ENCODE measurements at regions not wholly inside any gene's neighbourhood (a gene's known extent, or its start where the extent isn't known, plus 50 kb on each side); places are given as distances from the start of the nearest gene placed in this dataset.

DNA sequence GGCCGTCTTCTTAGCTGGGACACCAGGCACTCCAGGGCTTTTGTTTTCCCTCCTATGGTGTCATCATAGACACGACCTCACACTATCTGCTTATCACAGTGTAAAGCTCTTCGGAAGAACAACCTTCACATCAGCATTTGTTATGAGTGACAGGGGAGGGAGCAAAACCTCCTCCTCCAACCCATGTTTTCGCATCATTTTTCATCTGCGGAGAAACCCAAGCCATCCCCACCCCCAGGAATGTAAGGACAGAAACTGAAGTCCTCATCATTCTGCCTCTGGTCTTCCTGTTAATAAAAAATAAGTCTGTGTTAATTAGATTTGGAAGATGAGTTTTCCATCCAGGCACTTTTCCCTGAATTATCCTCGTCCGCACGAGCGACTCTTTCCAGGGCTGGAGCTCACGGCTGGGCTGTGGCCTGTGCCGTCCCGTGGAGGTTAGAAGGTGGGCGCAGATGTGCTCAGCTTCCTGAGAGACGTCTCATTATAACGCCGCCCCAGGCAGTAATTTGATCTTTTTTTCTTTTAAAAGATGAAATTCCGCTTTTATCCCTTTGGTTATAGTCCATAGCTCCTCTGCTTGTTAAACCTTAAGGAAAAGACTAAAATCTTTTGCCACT is 101.6 kb upstream of the TMEM18 start:
- no peak for DNase-seq

DNA sequence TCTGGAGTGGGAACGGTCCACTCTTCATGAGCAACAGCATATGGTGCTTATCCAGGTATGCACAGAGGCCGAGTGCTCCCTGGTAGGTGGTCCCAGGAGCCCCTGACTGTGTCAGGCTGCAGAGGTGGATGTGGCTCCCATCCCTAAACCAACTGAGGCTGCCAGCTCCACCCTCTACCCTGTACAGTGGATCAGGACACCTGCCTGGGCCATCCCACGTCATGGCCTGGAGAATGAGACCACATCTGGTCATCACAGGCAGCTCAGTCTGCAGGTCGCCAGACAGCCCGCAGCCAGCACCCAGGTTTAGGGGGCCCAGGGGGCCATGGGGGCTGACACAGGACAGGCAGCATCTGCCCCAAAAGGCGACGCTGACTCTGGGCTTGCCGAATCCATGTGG is 100.3 kb upstream of the TMEM18 start:
- no peak for DNase-seq

DNA sequence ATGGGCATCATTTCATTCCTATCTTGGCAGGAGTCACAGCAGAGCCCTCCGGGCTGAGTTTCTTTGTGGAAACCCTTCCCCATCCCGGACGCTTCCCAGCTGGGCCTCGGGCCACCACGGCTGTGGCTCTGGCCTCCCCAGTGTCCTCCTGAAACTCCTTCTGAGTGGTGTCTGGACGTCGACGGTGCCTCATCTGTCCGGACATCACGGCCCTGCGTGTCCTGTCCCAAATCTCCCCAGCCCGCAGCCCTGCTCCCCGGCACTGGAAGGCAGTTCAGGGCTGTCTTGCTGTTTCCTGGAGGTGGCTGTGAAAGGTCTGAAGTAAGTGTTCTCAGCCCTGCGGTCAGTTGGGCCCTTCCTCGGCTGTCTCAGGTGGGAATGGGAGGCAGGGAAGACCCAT is 99.8 kb upstream of the TMEM18 start:
- DNase-seq, result no peak

DNA sequence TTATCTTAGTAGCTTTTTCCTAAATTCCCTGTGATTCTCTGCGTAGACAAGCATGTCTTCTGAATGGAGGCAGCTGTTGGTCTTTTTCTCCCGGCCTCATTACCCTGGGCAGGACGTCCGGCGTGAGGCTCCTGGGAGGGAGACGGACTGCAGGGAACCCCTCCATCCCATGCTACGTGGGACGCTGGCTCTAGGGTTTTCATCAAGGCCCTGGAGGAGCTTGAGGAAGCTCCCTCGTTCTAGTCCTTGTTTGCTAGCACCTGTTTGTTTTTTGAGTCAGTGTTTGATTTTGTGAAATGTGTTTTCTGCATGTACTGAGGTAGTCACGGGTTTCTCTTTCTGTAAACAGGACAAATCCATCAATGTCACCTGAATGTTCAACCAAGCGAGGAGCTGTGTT is 99.3 kb upstream of the TMEM18 start:
- DNase-seq, result no peak

DNA sequence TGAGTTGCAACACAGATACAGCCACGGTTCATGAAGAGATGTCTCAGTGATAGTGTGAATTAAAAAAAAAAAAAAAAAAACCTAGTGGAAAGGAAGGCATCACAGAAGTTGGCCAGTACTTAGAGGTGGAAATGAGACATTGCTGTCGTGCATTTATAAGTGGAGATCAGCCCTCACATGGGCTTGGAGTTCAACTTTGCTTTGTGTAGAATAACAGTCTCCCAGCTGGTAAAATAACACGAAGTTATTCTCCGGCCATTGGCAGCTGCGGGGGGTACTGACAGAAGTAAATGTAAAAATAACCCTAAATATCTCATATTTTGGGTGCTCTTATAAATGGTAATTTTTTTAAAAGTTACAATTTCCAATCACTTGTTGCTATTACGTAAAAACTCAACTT is 98.8 kb upstream of the TMEM18 start:
- DNase-seq, result no peak

DNA sequence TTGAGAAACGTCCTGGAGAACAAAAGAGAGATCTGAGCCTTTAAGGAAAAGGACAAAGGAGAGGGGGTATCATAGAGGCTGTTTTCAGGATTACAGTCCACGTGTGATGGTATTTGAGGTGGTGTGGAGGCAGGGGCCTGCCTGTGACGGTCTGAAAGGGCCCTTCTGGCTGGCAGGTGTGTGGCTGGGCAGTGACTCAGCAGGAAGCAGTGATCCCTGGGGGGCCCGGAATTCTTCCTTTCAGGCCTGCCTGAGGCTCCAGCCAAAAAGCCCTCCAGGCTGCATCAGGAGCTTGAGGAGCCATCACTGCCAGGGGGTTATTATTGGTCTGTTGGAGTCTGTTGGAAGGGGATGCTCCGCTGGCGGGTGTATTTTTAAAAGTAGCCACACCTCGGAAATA is 97.2 kb upstream of the TMEM18 start:
- DNase-seq, result no peak

DNA sequence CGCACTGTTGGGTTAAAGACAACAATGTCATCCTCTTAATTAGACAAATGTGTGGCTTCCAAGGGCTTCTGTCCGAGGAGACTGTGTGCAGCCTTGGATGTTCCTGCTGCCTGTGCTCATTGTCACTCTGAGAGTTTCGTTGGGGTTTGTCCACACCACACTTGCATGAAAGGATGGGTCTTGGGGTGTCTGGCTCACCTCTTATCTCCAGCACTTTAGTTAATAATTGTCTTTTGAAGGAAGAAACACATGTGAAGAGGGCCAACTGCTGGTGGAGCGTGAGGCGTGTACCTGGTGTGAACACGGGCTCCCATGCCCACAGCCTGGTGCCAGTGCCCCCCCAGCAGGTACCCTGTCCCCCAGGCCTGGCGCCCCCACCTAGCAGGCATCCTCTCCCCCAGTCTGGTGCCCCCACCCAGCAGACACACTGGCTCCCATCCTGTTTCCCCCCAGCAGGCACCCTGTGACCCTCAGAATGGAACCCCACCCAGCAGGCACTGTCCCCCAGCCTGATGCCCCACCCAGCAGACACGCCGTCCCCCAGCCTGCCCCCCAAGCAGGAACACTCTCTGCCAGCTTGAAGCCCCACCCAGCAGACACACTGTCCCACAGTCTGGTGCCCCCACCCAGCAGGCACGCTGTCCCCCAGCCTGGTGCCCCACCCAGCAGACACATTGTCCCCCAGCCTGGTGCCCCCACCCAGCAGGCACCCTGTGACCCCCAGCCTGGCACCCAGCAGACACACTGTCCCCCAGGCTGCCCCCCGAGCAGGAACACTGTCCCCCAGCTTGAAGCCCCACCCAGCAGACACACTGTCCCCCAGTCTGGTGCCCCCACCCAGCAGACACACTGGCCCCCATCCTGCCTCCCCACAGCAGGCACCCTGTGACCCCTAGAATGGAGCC is 96.3 kb upstream of the TMEM18 start:
- no peak for DNase-seq

DNA sequence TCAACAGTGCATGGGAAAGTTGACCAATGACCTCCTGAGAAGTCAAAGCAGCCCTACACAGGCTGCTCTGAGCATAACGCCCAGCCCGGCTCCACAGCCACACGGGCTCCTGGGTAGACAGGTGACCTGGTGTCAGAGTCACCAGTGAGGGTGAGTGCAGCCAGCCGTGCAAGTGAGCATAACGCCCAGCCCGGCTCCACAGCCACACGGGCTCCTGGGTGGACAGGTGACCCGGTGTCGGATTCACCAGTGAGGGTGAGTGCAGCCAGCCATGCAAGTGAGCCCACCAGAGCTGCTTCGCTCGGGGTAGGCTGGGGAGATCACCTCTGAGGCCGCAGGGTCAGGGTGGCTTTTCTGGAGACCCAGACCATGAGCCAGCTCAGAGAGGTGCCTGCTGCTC is 94.3 kb upstream of the TMEM18 start:
- no peak for DNase-seq

DNA sequence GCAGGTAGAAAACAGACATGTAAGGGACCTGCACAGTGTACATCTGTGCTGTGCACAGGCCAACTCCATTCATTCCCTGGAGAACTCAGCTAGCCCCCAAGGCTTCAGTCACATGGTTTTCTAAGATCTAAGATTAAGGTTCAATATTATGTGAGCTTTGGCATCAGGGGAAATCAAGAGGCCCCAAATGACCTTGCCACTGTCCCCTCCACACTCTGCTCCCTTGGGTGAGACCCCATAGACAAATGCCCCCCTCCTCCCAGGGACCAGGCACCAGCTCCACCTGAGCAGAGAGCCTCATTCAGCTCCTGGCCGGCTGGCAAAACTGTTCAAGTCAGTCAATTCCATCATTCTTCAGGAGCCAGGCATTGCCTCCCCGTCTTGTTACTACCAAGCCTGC is 93.6 kb upstream of the TMEM18 start:
- no peak for DNase-seq

DNA sequence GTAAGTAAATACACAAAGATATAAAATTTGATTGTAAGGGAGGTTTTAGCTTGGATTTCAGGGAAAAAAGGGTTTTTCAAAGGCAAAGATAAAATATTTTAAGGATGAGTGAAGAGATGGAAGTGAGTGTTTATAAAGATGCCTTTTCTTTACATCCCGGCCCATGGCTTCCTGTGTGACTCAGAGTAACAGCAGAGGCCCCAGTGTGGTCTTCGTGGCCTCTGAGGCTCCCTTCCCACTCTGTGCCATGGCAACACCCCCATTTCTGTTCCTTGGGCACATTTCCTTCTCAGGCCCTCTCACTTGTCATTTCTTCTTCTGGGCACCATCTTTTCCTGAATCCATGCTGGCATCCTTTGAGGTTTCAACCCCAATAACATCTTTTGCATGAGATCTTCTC is 92.6 kb upstream of the TMEM18 start:
- DNase-seq, result no peak

DNA sequence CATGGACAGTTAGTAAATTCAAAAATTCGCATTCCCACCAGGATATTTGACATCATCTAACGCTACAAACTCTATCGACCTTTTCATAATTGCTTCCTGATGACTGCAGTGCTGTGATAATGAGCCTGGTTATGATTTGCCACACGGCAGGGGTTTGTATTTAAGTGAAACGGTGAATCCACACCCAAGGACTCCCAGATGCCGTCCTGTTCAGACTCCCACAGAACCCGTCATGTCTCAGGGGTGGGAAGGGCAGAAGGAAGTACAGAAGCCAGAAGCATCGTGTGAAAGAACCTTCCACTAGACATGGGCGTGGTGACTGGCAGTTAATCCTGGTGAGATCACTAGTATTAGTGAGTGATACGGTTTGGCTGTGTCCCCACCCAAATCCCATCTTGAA is 91.2 kb upstream of the TMEM18 start:
- DNase-seq, result no peak

DNA sequence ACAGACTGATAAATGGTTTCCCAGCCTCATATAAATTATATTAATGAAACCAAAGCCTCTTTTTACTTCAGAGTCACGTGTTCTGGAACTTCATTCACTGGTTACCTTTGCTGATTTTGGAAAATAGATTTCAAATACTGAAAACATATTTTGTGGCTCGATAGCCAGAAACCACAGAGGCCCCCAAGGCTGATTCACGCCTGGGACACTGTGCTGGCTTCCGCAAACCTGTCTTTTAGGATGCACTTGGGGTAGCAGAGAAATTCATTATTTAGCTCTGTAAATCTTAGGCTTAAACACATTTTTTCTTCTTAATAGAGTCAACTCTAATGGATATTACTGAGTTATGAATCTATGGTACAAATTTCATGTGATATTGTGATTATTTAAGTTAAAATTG is 90.7 kb upstream of the TMEM18 start:
- no peak for DNase-seq

DNA sequence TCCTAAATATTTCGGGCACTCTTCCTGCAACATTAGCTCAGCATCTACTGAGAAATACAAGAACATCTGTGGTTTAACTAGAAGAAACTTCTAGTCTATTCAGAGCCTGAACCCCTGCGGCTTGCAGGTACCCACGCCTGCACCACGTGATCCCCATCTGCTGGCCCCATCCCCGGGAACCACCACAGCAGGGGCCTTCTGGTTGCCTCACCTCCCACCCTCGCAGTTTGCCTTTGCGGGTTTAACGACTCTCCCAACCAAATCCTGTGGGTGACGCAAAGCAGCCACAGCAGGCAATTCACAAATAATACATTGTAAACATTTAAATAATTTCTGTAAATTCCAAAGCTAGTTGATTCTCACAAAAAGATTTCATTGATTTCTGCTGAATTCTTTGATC is 90.2 kb upstream of the TMEM18 start:
- DNase-seq, result no peak

DNA sequence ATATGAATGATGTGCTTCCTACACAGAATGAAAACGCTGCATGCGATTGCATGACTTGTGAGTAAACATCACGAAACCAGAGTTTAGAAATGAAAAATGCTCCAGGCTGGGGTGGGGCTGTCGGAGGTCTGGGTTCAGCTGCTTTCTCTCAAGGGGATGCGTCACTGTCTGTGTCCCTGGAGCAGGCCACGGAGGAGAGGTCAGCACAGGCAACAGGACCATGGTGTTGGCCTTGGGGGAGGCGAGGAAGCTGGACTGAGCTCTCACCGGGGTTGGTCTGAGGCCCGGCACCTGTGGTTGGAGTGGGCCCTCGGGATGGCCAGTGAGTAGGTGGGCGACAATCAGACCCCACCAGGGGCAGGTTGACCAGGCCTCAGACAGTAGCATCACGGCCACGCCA is 89.0 kb upstream of the TMEM18 start:
- DNase-seq, result no peak

DNA sequence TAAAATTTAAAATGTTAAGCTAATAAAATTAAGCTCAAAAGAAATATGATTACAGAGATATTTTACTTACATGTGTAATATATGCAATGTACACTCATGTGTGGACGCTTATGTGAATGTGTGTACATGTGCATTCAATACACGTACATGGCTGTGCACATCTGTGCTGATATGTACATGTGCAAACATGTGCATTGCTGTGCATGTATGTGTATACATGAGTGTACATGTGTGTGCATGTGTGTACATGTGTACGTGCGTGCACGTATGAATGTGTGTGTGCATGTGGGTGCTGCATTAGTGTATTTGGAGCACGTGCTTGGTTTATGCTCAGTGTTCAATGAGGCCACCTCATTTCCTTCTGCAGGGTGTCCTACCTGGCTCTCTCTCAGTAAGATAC is 88.2 kb upstream of the TMEM18 start:
- no peak for DNase-seq

DNA sequence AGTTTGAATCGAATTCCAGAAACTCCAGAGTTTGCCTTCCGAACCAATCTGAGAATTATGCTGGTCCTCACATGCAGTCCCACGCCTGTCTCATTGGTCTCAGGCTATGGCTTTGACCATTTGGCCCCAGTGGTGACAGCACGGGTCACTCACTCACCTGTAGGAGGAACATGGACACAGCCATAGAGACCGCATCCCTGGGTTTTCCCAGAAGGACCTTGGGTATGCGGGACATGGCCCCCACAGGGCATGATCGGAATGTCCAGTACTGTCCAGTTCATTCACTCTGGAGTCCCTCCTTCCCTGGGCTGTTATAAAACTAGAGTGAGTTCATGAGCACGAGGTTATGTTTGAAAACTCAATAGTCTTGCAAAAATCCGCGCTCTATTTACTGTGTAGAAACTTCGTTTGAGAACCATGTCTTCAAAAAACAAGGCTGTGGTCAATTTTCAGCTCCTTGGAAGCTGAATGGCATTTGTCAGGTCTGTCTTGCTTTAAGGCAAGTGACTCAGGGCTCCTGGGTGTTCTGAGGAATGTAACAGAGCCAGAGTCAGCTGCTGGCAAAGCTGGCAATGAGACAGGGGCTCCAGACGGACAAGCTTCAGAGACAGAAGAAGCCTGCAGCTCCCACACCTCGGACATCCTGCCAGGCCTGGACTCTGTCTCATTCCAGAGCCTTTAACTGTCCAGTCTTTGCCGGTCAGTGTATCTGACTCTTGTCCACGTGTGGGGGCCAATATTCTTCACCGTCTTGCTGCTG is 86.7 kb upstream of the TMEM18 start:
- no peak for DNase-seq

DNA sequence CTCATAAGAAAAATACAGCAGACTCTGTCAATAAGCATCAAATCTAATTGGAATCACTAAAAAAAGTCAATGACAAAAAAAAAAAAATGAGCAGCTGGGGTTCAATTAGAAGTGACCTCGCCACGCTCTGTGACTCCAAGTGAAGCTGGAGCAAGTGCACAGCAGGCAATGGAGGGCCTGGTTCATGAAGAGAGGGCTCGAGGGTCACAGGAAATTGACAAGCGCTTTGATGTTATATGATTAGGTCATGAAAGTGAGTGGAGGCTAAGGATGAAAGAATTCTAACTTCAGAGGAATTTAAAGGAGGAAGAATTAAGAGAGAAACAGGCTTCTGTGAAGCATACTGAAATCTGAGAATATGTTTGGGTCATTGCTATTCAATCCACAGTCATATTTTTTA is 85.4 kb upstream of the TMEM18 start:
- DNase-seq, result no peak

DNA sequence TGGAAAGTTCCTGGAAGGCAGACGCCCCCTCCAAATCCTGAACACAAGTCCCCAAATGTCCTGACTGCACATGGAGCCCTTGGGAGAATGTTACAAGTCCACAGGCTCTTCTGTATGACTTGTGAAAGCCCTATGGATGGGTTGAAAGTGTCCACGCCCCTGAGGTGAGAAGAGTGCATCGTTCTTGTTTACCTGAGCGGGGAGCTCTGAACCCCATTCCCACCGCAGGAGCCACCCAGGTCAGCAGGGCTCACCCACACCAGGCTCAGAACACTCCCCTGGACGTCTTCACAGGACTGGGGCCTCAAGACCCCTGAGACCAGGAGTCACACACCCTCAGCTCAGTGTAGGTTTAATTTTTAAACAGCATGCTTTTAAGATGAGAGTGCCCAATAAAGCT is 84.2 kb upstream of the TMEM18 start:
- no peak for DNase-seq

DNA sequence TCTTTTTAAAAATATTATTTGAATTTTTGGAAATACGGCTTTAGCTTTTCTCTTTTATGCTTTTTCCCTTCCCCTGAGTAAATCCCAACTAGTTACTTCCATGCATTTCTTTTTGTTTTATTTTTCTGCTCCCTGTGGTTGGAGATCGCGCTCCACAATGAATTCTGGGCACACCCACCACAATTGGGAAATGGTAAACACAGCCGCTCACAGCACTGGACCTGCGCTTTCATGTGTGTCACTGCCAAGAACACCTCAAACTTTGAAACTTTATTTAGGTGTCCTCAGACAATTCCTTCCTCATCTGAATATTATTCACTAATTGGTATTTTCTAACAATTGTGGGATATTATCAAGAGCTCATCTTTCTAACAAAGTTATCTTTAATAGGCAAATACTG is 82.8 kb upstream of the TMEM18 start:
- DNase-seq, result no peak

DNA sequence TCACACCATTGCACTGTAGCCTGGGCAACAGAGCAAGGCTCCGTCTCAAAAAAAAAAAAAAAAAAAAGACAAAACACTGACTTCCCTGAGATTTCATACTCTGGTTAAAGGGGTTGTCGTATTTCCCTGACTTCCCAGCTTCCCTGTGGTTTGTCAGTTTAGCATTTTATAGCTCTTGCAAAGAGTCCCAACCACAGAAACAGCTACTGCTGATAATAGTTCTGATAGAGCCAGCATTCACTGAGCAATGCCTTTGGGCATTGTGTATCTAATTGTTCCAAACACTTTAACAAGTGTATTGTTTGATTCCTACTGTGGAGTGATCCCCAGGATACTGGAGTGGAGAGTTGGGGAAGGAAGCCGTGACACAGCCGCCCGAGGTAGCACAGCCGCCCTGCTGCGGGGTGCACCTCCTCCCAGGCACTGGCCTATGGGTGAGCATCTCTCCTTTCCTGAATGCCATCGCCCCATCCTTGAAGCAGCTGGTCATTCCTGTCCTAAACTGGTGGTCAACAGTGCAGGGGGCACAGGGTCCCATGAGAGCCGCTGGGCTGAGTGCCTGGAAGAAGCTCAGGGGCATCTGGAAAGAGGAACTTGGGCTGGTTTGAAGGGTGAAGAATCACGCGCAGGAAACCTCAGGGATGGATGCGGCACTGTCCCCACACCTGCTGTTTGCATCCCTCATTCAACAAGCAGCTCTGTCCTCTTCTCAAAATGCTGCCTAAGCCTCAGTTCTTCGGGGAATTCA is 81.0 kb upstream of the TMEM18 start:
- no peak for DNase-seq

DNA sequence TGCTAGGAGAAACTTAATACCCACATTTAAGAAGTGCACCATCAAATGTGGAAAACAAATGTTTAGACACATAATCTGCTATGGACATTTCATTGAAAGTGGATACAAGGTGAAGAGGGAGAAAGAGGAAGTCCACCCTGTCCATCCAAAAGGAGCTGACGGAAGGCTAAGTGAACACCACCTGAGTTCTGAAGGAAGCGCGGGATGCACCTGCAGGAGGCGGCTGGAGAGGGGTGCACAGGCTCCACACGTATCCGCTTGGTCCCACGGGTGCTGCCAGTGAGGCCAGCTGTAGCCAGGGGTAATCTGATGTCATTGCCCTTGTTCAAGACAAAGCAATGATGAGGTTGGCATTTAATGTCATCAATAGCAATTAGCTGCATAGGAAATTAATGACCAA is 75.9 kb upstream of the TMEM18 start:
- DNase-seq, result no peak

DNA sequence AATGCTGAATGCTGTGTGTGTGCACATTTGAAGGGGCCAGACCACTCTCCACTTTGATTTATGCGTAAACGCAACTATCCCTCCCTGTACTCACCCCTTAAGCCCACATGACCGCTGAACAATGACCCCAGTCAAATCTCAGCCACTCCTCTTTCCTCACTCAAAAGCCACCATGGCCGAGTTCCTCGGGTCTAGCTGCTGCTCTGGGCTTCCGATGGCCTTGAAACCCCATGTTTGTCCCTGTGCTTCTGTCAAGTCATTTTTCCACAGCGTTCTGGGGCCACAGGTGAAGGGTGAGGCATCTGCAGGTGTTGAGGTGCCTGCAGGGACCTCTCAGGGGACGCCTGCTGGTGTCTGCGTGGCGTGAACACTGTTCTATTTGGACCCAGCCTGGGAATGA is 74.3 kb upstream of the TMEM18 start:
- DNase-seq, result no peak

DNA sequence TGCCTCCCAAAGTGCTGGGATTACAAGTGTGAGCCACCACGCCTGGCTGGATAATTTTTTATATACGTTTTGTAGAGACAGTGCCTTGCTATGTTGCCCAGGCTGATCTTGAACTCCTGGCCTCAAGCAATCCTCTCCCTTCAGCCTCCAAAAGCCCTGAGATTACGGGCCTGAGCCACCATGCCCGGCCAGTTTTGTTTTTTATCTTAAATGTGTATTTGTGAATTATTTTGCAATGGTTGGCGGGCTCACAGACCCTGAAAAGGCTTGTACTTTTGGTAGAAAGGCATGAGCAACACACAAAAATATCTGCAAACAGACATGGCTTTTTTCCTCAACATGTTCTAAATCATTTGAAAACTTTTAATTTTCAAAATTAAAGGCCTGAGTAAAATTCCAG is 73.4 kb upstream of the TMEM18 start:
- no peak for DNase-seq

Measured in GDM1 (cell line).